ENCODE measurements at regions not wholly inside any gene's neighbourhood (a gene's known extent, or its start where the extent isn't known, plus 50 kb on each side); places are given as distances from the start of the nearest gene placed in this dataset.

- no peak for ATAC-seq
- no peaks in the 10 kb centered on the region for H3K4me1 ChIP-seq (ENCODE audit: low read depth)
- no peak for DNase-seq
- TF ChIP-seq, protein P1, sequence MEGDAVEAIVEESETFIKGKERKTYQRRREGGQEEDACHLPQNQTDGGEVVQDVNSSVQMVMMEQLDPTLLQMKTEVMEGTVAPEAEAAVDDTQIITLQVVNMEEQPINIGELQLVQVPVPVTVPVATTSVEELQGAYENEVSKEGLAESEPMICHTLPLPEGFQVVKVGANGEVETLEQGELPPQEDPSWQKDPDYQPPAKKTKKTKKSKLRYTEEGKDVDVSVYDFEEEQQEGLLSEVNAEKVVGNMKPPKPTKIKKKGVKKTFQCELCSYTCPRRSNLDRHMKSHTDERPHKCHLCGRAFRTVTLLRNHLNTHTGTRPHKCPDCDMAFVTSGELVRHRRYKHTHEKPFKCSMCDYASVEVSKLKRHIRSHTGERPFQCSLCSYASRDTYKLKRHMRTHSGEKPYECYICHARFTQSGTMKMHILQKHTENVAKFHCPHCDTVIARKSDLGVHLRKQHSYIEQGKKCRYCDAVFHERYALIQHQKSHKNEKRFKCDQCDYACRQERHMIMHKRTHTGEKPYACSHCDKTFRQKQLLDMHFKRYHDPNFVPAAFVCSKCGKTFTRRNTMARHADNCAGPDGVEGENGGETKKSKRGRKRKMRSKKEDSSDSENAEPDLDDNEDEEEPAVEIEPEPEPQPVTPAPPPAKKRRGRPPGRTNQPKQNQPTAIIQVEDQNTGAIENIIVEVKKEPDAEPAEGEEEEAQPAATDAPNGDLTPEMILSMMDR (IDR thresholded peaks at IDR 0.05): no peak
- no peaks in the 10 kb centered on the region for H3K36me3 ChIP-seq (ENCODE audit: low read depth)
- H3K9me3 ChIP-seq: no peaks in the 10 kb centered on the region
- intact Hi-C loops (cut with DNase I, micrococcal nuclease): no loop called here
- H3K4me3 ChIP-seq: no peak overlapping the region
These were observed 80.6 kb upstream of the IRX4 start for GRCh38 chr5:1963358-1963757.

GRCh38 chr5:1962619-1963355 is 80.1 kb upstream of the IRX4 start:
- ATAC-seq (no peak), DNase-seq (no peak)
- TF ChIP-seq, protein P1 (IDR thresholded peaks at IDR 0.05): no peak
- intact Hi-C loops (cut with DNase I, micrococcal nuclease): no loop called here
- no peaks in the 10 kb centered on the region for H3K9me3 ChIP-seq
- H3K36me3 ChIP-seq (ENCODE audit: low read depth): no peaks in the 10 kb centered on the region
- no peak overlapping the region for H3K4me3 ChIP-seq
- no peaks in the 10 kb centered on the region for H3K4me1 ChIP-seq (ENCODE audit: low read depth)

DNA sequence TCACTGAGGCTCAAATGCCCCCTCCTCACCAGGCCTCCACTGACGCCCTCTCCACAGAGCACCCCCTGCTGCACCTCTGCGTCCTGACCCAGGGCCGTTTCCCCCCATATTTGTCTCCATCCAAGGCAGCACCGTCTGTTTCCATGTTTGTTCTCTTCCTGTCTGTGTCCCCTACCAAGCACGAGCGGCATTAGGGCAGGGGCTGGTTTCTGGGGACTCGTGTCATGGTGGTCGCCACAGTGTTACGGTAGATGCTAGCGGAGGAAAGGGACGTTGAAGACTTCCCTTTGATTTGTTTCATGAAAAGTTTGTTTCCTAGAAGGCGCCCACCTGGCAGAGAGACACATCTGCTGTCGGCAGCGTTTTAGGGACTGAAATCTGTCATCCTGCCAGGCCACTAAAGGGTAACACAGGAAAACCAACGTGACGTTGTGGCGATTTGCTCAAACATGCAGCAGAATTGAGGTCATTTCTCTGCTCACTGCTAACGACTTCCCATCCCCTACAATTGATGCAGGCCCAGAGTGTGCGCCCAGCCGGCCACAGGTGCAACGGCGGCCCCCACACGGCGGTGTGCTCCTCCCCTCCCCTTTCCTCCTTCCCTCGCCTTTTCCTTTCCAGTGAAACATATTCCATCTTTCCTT is 79.3 kb upstream of the IRX4 start:
- ATAC-seq: no peak
- TF ChIP-seq, protein P1 (IDR thresholded peaks at IDR 0.05): no peak
- intact Hi-C loops (cut with DNase I, micrococcal nuclease): no loop called here
- H3K4me1 ChIP-seq (ENCODE audit: low read depth): no peaks in the 10 kb centered on the region
- DNase-seq: no peak
- H3K9me3 ChIP-seq: no peaks in the 10 kb centered on the region
- no peak overlapping the region for H3K4me3 ChIP-seq
- no peaks in the 10 kb centered on the region for H3K36me3 ChIP-seq (ENCODE audit: low read depth)

DNA sequence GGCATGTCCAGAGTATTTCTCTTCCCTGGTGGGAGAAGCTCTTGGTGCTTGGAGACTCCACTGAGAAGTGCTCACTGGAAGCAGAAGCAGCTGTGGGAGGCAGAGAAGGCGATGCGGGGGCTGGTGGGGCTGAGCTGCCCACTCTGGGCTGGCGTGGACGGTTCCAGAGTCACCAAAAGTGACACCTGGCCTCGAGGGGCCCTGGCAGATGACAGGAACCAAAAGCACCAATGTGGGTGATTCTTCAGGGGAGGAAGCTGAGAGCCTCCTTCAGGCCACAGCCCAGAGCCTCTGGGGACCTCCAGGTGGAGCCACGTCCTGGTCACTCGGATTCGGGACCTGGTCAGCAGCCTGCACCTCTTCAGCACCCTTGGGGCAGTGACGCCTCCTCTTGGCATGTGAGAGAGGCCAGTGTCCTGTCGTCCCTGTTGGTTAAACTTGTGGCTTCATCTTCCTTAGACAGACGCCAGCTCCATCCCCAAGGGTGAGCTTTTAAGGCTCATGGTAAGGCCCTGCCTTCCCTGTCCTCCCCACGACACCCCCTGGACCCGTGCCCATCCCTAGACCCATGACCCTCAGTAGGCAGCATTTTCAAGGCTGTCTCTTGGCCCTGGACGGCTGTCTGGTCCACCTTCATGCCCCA is 78.7 kb upstream of the IRX4 start:
- no peak for DNase-seq
- no peak overlapping the region for H3K4me3 ChIP-seq
- ATAC-seq: no peak
- TF ChIP-seq, protein P1 (IDR thresholded peaks at IDR 0.05): no peak
- intact Hi-C loops (cut with DNase I, micrococcal nuclease): no loop called here
- H3K36me3 ChIP-seq (ENCODE audit: low read depth): no peaks in the 10 kb centered on the region
- no peaks in the 10 kb centered on the region for H3K4me1 ChIP-seq (ENCODE audit: low read depth)
- no peaks in the 10 kb centered on the region for H3K9me3 ChIP-seq

DNA sequence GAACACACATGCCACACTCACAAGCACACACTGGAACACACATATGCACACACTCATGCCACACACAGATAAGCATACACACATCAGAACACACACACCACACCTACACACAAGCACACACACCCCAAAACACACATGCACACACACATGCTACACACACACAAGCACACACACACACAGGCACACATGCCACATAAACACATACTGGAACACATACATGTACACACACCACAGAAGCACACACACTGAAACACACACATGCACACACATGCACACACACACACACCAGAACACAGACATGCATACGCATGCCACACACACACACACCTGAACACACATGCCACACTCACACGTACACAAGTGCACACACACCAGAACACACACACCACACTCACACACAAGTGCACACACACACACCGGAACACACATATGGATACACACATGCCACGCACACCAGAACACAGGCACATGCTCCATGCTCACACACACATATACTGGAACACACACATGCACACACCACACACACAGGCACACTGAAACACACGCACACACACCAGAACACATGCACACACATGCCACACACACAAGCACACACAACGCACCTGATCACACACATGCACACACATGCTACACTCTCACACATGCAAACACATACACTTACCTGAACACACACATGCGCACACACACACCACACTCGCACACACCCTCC is 78.0 kb upstream of the IRX4 start:
- Histone ChIP-seq H3K36me3 (ENCODE audit: low read depth) (no peaks in the 10 kb centered on the region), H3K9me3 (no peaks in the 10 kb centered on the region), H3K4me3 (no peak overlapping the region), H3K4me1 (ENCODE audit: low read depth) (no peaks in the 10 kb centered on the region)
- TF ChIP-seq, protein P1 (IDR thresholded peaks at IDR 0.05): no peak
- no peak for ATAC-seq
- DNase-seq: no peak
- intact Hi-C loops (cut with DNase I, micrococcal nuclease): no loop called here

All from mucosa of descending colon (tissue), 3 donors.